ENCODE measurements at regions not wholly inside any gene's neighbourhood (a gene's known extent, or its start where the extent isn't known, plus 50 kb on each side); places are given as distances from the start of the nearest gene placed in this dataset.

DNA sequence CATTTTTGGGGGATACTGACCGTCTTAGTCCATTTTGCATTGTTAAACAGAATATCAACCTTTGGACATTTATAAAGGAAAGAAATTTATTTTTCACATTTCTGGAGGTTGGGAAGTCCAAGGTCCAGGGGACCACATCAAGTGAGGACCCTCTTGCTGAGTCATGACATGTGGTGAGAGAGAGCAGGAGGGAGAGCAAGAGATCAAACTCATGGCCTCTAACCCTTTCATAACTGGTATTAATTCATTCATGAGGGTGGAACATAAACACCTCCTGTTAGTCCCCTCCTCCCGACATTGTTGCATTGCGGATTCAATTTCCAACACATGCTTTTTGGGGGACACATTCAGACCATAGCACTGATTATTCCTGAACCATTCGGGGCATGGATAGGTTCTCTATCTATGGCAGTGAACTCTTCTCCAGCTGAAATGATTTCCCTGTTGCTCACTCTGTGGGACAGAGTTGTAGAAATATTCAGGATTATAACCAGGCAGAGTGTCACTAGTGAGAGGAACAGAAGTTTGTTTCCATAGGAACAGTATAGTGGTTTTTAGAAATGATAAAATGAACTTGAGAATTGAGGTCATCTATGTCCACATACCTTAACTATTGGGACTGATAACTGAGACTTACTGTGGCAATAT lies 88.2 kb upstream of the OR9Q1 start:
- no peak for DNase-seq (ENCODE audit: low spot score)
- Histone ChIP-seq H3K27me3 (no peaks in the 10 kb centered on the region), H4K20me1 (ENCODE audit: insufficient read depth, poor library complexity, severe bottlenecking) (no peaks in the 10 kb centered on the region), H3K9me3 (ENCODE audit: low read depth) (no peaks in the 10 kb centered on the region), H3K9me2 (replicated peaks; ENCODE audit: insufficient read depth) (no peaks in the 10 kb centered on the region), H3K36me3 (replicated peaks; ENCODE audit: insufficient read depth, low read depth) (no peaks in the 10 kb centered on the region), H3K4me2 (no peak overlapping the region), H3K4me1 (ENCODE audit: insufficient read depth) (no peaks in the 10 kb centered on the region), H3K79me2 (no peaks in the 10 kb centered on the region), H3K27ac (no peak overlapping the region), H3K4me3 (no peak overlapping the region), H2AFZ (no peak overlapping the region)
- WGBS (ENCODE audit: low lambda C conversion rate, missing lambda C conversion rate): 88% methylated on average over 4 of the region's 4 CpGs
- no peak for TF ChIP-seq EZH2 (IDR thresholded peaks at IDR 0.05; ENCODE audit: borderline replicate concordance)
- no peak for TF ChIP-seq EZH2phosphoT487 (IDR thresholded peaks at IDR 0.05; ENCODE audit: low read depth, severe bottlenecking, unreplicated experiment)
- TF ChIP-seq, protein P1, sequence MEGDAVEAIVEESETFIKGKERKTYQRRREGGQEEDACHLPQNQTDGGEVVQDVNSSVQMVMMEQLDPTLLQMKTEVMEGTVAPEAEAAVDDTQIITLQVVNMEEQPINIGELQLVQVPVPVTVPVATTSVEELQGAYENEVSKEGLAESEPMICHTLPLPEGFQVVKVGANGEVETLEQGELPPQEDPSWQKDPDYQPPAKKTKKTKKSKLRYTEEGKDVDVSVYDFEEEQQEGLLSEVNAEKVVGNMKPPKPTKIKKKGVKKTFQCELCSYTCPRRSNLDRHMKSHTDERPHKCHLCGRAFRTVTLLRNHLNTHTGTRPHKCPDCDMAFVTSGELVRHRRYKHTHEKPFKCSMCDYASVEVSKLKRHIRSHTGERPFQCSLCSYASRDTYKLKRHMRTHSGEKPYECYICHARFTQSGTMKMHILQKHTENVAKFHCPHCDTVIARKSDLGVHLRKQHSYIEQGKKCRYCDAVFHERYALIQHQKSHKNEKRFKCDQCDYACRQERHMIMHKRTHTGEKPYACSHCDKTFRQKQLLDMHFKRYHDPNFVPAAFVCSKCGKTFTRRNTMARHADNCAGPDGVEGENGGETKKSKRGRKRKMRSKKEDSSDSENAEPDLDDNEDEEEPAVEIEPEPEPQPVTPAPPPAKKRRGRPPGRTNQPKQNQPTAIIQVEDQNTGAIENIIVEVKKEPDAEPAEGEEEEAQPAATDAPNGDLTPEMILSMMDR (IDR thresholded peaks at IDR 0.05; ENCODE audit: poor library complexity): no peak

DNA sequence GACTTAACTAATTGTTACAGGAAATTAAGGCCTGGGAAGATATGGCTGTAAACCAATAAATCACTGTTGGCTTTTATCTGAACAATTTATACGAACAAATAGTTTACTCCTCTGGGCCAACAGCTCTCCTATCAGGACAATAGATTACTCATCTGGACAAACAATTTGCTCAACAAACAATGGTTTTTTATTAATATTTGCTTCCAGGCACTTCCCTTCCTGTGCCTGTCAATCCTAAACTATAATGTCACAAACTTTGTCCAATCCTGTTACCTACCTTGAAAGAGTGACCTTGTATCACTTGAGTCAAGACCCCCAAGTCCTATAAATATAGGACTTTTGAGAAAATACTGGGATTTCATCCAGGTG lies 87.6 kb upstream of the OR9Q1 start:
- H3K4me1 ChIP-seq (ENCODE audit: insufficient read depth): no peaks in the 10 kb centered on the region
- no peaks in the 10 kb centered on the region for H3K27me3 ChIP-seq
- no peaks in the 10 kb centered on the region for H3K36me3 ChIP-seq (replicated peaks; ENCODE audit: insufficient read depth, low read depth)
- no peak overlapping the region for H3K4me2 ChIP-seq
- H3K4me3 ChIP-seq: no peak overlapping the region
- H3K9me2 ChIP-seq (replicated peaks; ENCODE audit: insufficient read depth): no peaks in the 10 kb centered on the region
- H2AFZ ChIP-seq: no peak overlapping the region
- no peaks in the 10 kb centered on the region for H3K9me3 ChIP-seq (ENCODE audit: low read depth)
- 45% methylated on average over 1 of the region's 1 CpG for whole genome bisulfite sequencing (ENCODE audit: low lambda C conversion rate, missing lambda C conversion rate)
- no peak overlapping the region for H3K27ac ChIP-seq
- no peak for TF ChIP-seq EZH2 (IDR thresholded peaks at IDR 0.05; ENCODE audit: borderline replicate concordance)
- TF ChIP-seq EZH2phosphoT487 (IDR thresholded peaks at IDR 0.05; ENCODE audit: low read depth, severe bottlenecking, unreplicated experiment): no peak
- TF ChIP-seq, protein P1 (IDR thresholded peaks at IDR 0.05; ENCODE audit: poor library complexity): no peak
- H3K79me2 ChIP-seq: no peaks in the 10 kb centered on the region
- no peak for DNase-seq (ENCODE audit: low spot score)
- H4K20me1 ChIP-seq (ENCODE audit: insufficient read depth, poor library complexity, severe bottlenecking): no peaks in the 10 kb centered on the region

DNA sequence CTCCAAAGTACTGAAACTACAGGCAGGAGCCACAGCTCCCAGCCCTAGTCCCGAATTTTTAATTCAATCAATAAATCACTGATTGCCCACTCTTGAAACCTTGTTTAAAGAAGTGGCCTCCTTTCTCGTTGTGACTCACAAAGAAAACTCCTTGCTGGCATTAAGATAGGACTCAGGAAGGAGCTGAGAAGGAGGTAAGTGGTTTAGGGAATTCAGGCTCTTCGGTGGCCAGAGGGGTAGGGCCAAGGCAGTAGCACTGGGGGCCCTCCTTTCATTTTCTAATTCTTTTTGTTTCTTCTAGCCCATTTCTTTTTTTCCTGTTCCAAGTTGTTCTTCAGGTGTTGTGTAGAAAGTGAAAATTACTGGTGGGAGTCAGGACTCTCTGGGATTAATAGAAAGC lies 86.2 kb upstream of the OR9Q1 start:
- H3K9me3 ChIP-seq (ENCODE audit: low read depth): no peaks in the 10 kb centered on the region
- H3K9me2 ChIP-seq (replicated peaks; ENCODE audit: insufficient read depth): no peaks in the 10 kb centered on the region
- no peak overlapping the region for H2AFZ ChIP-seq
- H3K27ac ChIP-seq: no peak overlapping the region
- H3K4me2 ChIP-seq: no peak overlapping the region
- no peaks in the 10 kb centered on the region for H3K79me2 ChIP-seq
- DNase-seq (ENCODE audit: low spot score): no peak
- H3K4me3 ChIP-seq: no peak overlapping the region
- no peak for TF ChIP-seq EZH2phosphoT487 (IDR thresholded peaks at IDR 0.05; ENCODE audit: low read depth, severe bottlenecking, unreplicated experiment)
- no peak for TF ChIP-seq EZH2 (IDR thresholded peaks at IDR 0.05; ENCODE audit: borderline replicate concordance)
- TF ChIP-seq, protein P1 (IDR thresholded peaks at IDR 0.05; ENCODE audit: poor library complexity): no peak
- H3K27me3 ChIP-seq: no peaks in the 10 kb centered on the region
- WGBS (ENCODE audit: low lambda C conversion rate, missing lambda C conversion rate): 57% methylated on average over 3 of the region's 3 CpGs
- peaks cover 3% of the 10 kb centered on the region for H3K4me1 ChIP-seq (ENCODE audit: insufficient read depth)
- H3K36me3 ChIP-seq (replicated peaks; ENCODE audit: insufficient read depth, low read depth): no peaks in the 10 kb centered on the region
- H4K20me1 ChIP-seq (ENCODE audit: insufficient read depth, poor library complexity, severe bottlenecking): no peaks in the 10 kb centered on the region
